Retinal pigment epithelial cell (primary cell): ENCODE measurements at regions not wholly inside any gene's neighbourhood (a gene's known extent, or its start where the extent isn't known, plus 50 kb on each side); places are given as distances from the start of the nearest gene placed in this dataset.

Experiments used
- DNase-seq: peaks from one replicate; pipeline ENCODE4 v3.0.0-alpha.2; 2010; ENCODE audit warnings: low read depth
- H3K4me3 ChIP-seq: 2 replicates; pipeline ENCODE4 v1.5.1; 2011; ENCODE audit warnings: mild to moderate bottlenecking, low read length, control low read depth, moderate library complexity
- TF ChIP-seq, protein P1 (sequence below): conservative IDR thresholded peaks from 2 replicates; pipeline ENCODE4 v1.5.1; 2011; ENCODE audit warnings: low read depth, low read length, control low read depth, inconsistent platforms

DNA sequence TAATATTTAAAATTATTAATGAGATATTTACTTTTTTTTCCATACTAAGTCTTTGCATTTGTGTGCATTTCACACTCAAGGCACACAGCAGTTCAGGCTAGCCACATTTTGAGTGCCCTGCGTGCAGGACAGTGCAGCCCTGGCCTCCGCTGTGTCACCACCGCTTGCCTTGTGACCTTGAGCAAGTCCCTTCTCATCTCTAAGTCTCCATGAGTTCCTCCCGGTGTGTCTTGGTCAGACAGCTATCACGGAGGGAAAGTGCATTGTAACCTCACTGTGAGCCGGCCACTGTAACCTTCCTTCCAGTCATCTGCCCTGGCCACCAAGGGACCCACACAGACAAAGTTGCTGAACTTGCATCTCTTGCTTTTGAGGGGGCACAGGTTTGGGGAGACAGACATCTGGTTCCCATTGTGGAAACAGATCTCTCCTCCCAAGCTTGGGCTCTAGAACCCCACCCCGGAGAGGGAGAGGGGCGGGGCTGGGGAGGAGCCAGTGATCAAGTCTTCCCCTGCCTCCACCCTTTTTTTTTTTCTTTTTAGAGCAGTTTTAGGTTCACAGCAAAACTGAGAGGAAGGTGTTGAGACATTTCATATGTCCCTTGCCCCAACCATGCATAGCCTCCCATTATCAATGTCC is 96.8 kb downstream of the C9orf50 start:
- H3K4me3 ChIP-seq: no peak overlapping the region
- TF ChIP-seq, protein P1, sequence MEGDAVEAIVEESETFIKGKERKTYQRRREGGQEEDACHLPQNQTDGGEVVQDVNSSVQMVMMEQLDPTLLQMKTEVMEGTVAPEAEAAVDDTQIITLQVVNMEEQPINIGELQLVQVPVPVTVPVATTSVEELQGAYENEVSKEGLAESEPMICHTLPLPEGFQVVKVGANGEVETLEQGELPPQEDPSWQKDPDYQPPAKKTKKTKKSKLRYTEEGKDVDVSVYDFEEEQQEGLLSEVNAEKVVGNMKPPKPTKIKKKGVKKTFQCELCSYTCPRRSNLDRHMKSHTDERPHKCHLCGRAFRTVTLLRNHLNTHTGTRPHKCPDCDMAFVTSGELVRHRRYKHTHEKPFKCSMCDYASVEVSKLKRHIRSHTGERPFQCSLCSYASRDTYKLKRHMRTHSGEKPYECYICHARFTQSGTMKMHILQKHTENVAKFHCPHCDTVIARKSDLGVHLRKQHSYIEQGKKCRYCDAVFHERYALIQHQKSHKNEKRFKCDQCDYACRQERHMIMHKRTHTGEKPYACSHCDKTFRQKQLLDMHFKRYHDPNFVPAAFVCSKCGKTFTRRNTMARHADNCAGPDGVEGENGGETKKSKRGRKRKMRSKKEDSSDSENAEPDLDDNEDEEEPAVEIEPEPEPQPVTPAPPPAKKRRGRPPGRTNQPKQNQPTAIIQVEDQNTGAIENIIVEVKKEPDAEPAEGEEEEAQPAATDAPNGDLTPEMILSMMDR: no peak
- no peak for DNase-seq

DNA sequence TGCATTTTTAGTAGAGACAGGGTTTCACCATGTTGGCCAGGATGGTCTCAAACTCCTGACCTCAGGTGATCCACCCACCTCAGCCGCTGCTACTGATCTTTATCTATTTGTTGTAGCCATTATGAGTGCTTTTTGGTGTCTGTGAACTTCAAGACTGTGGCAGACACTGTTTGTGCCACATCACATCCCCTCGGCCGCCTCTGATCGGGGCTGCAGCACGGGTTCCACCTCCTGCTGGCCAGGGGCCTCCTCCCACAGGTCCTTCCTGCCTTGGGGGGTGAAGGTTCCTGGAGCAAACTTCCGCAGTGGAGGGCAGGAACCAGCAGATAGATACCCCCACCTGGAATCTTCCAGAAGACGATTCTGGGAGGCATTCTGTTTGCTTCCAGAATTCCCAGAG is 98.5 kb downstream of the C9orf50 start:
- TF ChIP-seq, protein P1: no peak
- H3K4me3 ChIP-seq: no peak overlapping the region
- DNase-seq: no peak

DNA sequence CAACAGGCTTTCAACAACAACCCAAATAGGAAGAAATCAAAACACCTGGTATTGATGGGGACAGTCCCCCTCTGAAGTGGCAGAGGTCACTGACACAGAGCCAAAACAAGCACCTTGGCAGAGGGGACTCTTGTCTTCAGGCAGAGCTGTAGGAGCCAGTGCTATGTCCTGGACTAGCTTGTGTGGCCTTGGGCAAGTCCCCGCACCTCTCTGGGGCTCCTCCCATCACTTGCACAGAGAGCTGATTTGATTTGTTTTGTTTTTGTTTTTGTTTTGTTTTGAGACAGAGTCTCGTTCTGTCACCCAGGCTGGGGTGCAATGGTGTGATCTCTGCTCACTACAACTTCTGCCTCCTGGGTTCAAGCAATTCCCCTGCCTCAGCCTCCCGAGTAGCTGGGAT is 100.8 kb downstream of the C9orf50 start:
- TF ChIP-seq, protein P1: no peak
- no peak overlapping the region for H3K4me3 ChIP-seq
- DNase-seq: no peak

DNA sequence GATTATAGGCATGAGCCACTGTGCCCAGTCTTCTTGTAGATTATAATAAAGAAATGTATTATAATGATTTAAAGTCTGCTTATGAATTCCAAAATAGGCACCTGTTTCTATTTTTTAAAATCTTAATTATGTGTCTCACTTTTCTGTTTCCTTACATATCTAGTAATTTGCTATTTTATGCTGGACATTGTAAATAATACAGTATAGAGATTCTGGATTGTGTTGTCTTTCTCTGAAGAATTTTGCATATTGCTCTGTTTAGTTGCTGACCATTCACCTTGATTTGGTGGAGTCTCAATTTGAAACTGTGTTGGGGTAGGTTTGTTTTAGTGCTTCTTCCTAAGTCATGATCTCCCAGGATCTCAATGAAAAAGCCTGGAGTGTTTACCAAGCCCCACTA is 102.8 kb downstream of the C9orf50 start:
- TF ChIP-seq, protein P1: no peak
- no peak overlapping the region for H3K4me3 ChIP-seq
- no peak for DNase-seq

DNA sequence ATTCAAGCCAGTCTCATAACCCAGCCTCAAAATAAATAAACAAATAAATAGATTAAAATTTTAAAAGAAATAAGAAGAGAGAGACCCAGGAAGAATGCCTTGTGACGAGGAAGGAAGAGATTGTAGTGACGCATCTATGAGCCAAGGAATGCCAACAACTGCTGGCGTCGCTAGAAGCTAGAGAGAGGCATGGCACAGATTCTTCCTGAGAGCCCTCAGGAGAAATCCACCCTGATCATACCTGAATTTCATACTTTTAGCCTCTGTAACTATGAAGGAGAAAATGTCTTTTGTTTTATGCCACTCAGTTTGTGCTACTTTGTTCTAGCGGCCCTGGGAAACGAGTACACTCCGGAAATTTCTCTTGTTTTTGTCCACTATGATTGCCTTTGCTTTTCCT is 103.9 kb downstream of the C9orf50 start:
- no peak overlapping the region for H3K4me3 ChIP-seq
- TF ChIP-seq, protein P1: no peak
- no peak for DNase-seq

DNA sequence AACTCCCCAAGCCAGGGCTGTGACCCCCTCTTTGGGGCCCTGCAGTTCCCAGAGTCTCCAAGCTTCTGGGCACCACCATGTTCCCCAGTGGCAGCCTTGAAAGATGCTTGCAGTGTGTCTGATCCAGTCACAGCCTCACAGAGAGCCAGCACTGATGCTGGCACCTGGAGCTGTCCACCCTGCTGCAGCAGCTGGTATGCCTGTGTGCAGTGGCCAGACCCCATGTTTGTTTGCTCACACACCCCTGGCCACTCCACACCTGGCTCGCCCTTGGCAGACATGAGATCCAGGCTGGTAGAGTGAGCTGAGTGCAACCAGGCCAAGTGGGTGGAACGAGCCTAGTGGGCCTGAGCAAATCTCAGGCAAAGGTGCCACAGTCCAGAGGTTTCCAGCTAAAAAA is 106.0 kb downstream of the C9orf50 start:
- DNase-seq: no peak
- TF ChIP-seq, protein P1: no peak
- H3K4me3 ChIP-seq: no peak overlapping the region

DNA sequence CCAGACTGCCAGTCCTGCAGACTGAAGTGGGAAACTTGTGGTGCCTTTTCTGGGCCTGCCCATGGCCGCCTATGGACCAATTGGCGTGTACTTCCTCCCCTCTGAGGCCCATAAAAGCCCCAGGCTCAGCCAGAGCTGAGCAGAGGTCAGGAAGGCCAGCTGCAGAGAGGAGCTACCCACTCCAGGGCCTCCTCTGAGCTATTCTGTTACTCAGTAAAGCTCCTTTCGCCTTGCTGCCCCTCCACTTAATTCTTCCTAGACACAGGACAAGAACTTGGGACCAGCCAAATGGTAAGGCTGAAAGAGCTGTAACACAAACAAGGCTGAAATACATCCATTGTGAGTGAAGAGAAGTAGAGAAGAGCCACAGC is 106.4 kb downstream of the C9orf50 start:
- DNase-seq: no peak
- H3K4me3 ChIP-seq: no peak overlapping the region
- TF ChIP-seq, protein P1: no peak
